ENCODE measurements at regions not wholly inside any gene's neighbourhood (a gene's known extent, or its start where the extent isn't known, plus 50 kb on each side); places are given as distances from the start of the nearest gene placed in this dataset.

DNA sequence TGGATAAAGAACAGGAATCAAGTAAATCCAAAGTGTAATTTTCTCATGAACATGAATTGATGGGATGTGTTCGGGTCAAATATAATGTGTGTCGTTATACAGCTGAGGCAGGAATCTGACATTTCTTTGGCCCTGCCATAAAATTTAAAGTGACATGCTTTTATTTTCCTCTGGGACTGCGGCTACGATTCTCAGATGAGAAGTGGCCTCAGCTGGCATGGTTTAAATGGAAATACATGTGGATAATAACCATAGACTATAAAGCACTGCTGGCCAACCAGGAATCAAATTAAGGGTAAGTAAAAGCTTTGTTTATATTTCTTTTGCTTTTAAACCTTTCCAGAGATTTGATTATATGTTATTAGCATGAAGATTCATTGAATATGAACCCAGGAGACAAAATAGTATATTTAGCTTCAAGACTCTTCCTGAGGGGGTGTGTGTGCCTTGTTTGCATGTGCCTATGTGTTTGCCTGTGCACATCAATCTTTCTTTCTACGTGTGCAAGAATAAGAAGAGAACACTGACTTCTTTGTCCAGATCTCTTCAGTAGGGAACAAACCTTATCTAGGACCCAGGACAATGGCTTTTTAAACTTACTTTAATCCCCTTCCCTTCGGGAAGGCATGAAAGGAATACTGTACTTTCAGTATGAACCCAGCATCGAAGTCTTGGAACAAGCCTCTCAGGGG lies 629.0 kb upstream of the PFKP start:
- no peak for TF ChIP-seq POLR2A (IDR thresholded peaks at IDR 0.05)
- TF ChIP-seq, protein P1, sequence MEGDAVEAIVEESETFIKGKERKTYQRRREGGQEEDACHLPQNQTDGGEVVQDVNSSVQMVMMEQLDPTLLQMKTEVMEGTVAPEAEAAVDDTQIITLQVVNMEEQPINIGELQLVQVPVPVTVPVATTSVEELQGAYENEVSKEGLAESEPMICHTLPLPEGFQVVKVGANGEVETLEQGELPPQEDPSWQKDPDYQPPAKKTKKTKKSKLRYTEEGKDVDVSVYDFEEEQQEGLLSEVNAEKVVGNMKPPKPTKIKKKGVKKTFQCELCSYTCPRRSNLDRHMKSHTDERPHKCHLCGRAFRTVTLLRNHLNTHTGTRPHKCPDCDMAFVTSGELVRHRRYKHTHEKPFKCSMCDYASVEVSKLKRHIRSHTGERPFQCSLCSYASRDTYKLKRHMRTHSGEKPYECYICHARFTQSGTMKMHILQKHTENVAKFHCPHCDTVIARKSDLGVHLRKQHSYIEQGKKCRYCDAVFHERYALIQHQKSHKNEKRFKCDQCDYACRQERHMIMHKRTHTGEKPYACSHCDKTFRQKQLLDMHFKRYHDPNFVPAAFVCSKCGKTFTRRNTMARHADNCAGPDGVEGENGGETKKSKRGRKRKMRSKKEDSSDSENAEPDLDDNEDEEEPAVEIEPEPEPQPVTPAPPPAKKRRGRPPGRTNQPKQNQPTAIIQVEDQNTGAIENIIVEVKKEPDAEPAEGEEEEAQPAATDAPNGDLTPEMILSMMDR (IDR thresholded peaks at IDR 0.05): no peak
- TF ChIP-seq EP300 (IDR thresholded peaks at IDR 0.05): no peak
